Osteoblast (primary cell): ENCODE measurements at regions not wholly inside any gene's neighbourhood (a gene's known extent, or its start where the extent isn't known, plus 50 kb on each side); places are given as distances from the start of the nearest gene placed in this dataset.

Experiments
- DNase-seq: peaks from one replicate; pipeline ENCODE4 v3.0.0; 2011; ENCODE audit warnings: low spot score, mixed read lengths; ENCODE audit not compliant: insufficient read length; ENCODE audit errors: missing footprints
- H2AFZ ChIP-seq: 2 replicates; pipeline ENCODE4 v1.6.0; 2011; ENCODE audit warnings: mild to moderate bottlenecking, low read length
- H3K27ac ChIP-seq: 2 replicates; pipeline ENCODE4 v1.5.1; 2011; ENCODE audit warnings: mild to moderate bottlenecking, low read depth, low read length, moderate library complexity
- H3K27me3 ChIP-seq: 2 replicates; pipeline ENCODE4 v1.6.0; 2012; ENCODE audit warnings: mild to moderate bottlenecking, control low read depth, inconsistent platforms, low read length, moderate library complexity; ENCODE audit not compliant: insufficient read depth
- H3K36me3 ChIP-seq: 2 replicates; pipeline ENCODE4 v1.5.1; 2011; ENCODE audit warnings: mild to moderate bottlenecking, low read length, control low read depth, moderate library complexity; ENCODE audit not compliant: insufficient read depth
- H3K4me1 ChIP-seq: 2 replicates; pipeline ENCODE4 v1.5.1; 2011; ENCODE audit warnings: mild to moderate bottlenecking, low read length, control low read depth, moderate library complexity; ENCODE audit not compliant: insufficient read depth
- H3K4me2 ChIP-seq: 2 replicates; pipeline ENCODE4 v1.6.0; 2011; ENCODE audit warnings: mild to moderate bottlenecking, low read length; ENCODE audit not compliant: insufficient read depth
- H3K4me3 ChIP-seq: fragments of 200-600 bp; sonication (generic); 3 replicates; pipeline ENCODE4 v1.5.1; 2012; ENCODE audit warnings: mild to moderate bottlenecking, low read length, inconsistent platforms; ENCODE audit not compliant: insufficient read depth
- H3K79me2 ChIP-seq: 2 replicates; pipeline ENCODE4 v1.6.0; 2012; ENCODE audit warnings: mild to moderate bottlenecking, low read length, control low read depth, inconsistent platforms; ENCODE audit not compliant: insufficient read depth
- H3K9me3 ChIP-seq: 2 replicates; pipeline ENCODE4 v1.5.1; 2011; ENCODE audit warnings: low read depth, low read length, control low read depth
- H4K20me1 ChIP-seq: 2 replicates; pipeline ENCODE4 v1.6.0; 2012; ENCODE audit warnings: mild to moderate bottlenecking, low read length, control low read depth; ENCODE audit not compliant: insufficient read depth
- CTCF ChIP-seq: IDR thresholded peaks from 2 replicates; pipeline ENCODE4 v1.5.1; 2011; ENCODE audit warnings: mild to moderate bottlenecking, low read depth, low read length, moderate library complexity; ENCODE audit errors: extremely low read depth

GRCh38 chr11:82250047-82250446 is 483.6 kb downstream of the FAM181B start:
- Histone ChIP-seq H3K4me3 (no peak overlapping the region), H2AFZ (no peak overlapping the region), H3K4me1 (no peaks in the 10 kb centered on the region), H4K20me1 (no peaks in the 10 kb centered on the region), H3K79me2 (no peaks in the 10 kb centered on the region), H3K27ac (no peak overlapping the region), H3K27me3 (no peaks in the 10 kb centered on the region), H3K4me2 (no peak overlapping the region), H3K36me3 (no peaks in the 10 kb centered on the region), H3K9me3 (no peaks in the 10 kb centered on the region)
- no peak for TF ChIP-seq CTCF
- no peak for DNase-seq

GRCh38 chr11:82246926-82247325 is 486.7 kb downstream of the FAM181B start:
- Histone ChIP-seq H3K79me2 (no peaks in the 10 kb centered on the region), H4K20me1 (no peaks in the 10 kb centered on the region), H3K27me3 (no peaks in the 10 kb centered on the region), H3K4me2 (no peak overlapping the region), H3K36me3 (no peaks in the 10 kb centered on the region), H2AFZ (no peak overlapping the region), H3K4me1 (no peaks in the 10 kb centered on the region), H3K4me3 (no peak overlapping the region), H3K9me3 (no peaks in the 10 kb centered on the region), H3K27ac (no peak overlapping the region)
- TF ChIP-seq CTCF, result no peak
- no peak for DNase-seq

GRCh38 chr11:82239498-82239897 is 494.2 kb downstream of the FAM181B start:
- no peak for TF ChIP-seq CTCF
- Histone ChIP-seq H3K27me3 (no peaks in the 10 kb centered on the region), H3K79me2 (no peaks in the 10 kb centered on the region), H2AFZ (no peak overlapping the region), H3K9me3 (peaks cover 2% of the 10 kb centered on the region), H3K4me1 (no peaks in the 10 kb centered on the region), H3K27ac (no peak overlapping the region), H3K4me2 (no peak overlapping the region), H3K36me3 (no peaks in the 10 kb centered on the region), H3K4me3 (no peak overlapping the region), H4K20me1 (no peaks in the 10 kb centered on the region)
- no peak for DNase-seq

- TF ChIP-seq CTCF, result no peak
- Histone ChIP-seq H3K4me1 (no peaks in the 10 kb centered on the region), H3K4me2 (no peak overlapping the region)
Observed at GRCh38 chr11:82234256-82234655, 499.4 kb downstream of the FAM181B start.

More at GRCh38 chr11:82234256-82234655, 499.4 kb downstream of the FAM181B start:
- DNase-seq, result no peak
- no peaks in the 10 kb centered on the region for H3K36me3 ChIP-seq
- H4K20me1 ChIP-seq, result no peaks in the 10 kb centered on the region
- H3K9me3 ChIP-seq, result peaks cover 2% of the 10 kb centered on the region
- no peak overlapping the region for H3K27ac ChIP-seq
- no peaks in the 10 kb centered on the region for H3K27me3 ChIP-seq
- no peak overlapping the region for H2AFZ ChIP-seq
- H3K4me3 ChIP-seq, result no peak overlapping the region
- no peaks in the 10 kb centered on the region for H3K79me2 ChIP-seq
